ENCODE measurements at regions not wholly inside any gene's neighbourhood (a gene's known extent, or its start where the extent isn't known, plus 50 kb on each side); places are given as distances from the start of the nearest gene placed in this dataset.

- no peak for TF ChIP-seq FOXM1 (IDR thresholded peaks at IDR 0.05; ENCODE audit: borderline replicate concordance, low read depth)
- TF ChIP-seq REST (IDR thresholded peaks at IDR 0.05; ENCODE audit: low read depth) = no peak
- TF ChIP-seq CREB1 (IDR thresholded peaks at IDR 0.05; ENCODE audit: low read depth) = no peak
- peak; percentile 28; the same call in 1 of the 2 replicates for TF ChIP-seq NFIC (IDR thresholded peaks at IDR 0.05)
Observed at GRCh38 chr7:51647931-51648351, 331.3 kb upstream of the COBL start.

GRCh38 chr7:51647486-51647885, 330.9 kb upstream of the COBL start:
- TF ChIP-seq NFIC (IDR thresholded peaks at IDR 0.05) (no peak), TCF12 (IDR thresholded peaks at IDR 0.05; ENCODE audit: low read depth) (no peak), MAX (IDR thresholded peaks at IDR 0.05) (no peak), YY1 (IDR thresholded peaks at IDR 0.05; ENCODE audit: low read depth) (no peak), TEAD4 (IDR thresholded peaks at IDR 0.05) (no peak), ZBTB7A (IDR thresholded peaks at IDR 0.05; ENCODE audit: low read depth) (no peak), FOXM1 (IDR thresholded peaks at IDR 0.05; ENCODE audit: borderline replicate concordance, low read depth) (no peak), EGR1 (IDR thresholded peaks at IDR 0.05) (no peak), RAD21 (IDR thresholded peaks at IDR 0.05; ENCODE audit: low read depth) (no peak), EP300 (IDR thresholded peaks at IDR 0.05; ENCODE audit: borderline replicate concordance) (no peak), TAF1 (IDR thresholded peaks at IDR 0.05; ENCODE audit: low read depth) (no peak), CREB1 (IDR thresholded peaks at IDR 0.05; ENCODE audit: low read depth) (no peak), CEBPB (IDR thresholded peaks at IDR 0.05) (no peak), REST (IDR thresholded peaks at IDR 0.05; ENCODE audit: low read depth) (no peak), USF1 (IDR thresholded peaks at IDR 0.05) (no peak)

GRCh38 chr7:51645702-51646298, 329.2 kb upstream of the COBL start:
- no peak for TF ChIP-seq CREB1 (IDR thresholded peaks at IDR 0.05; ENCODE audit: low read depth)
- no peak for TF ChIP-seq TAF1 (IDR thresholded peaks at IDR 0.05; ENCODE audit: low read depth)
- TF ChIP-seq EP300 (IDR thresholded peaks at IDR 0.05; ENCODE audit: borderline replicate concordance) = no peak
- TF ChIP-seq NFIC (IDR thresholded peaks at IDR 0.05) = no peak
- no peak for TF ChIP-seq MAX (IDR thresholded peaks at IDR 0.05)
- no peak for TF ChIP-seq RAD21 (IDR thresholded peaks at IDR 0.05; ENCODE audit: low read depth)
- TF ChIP-seq ZBTB7A (IDR thresholded peaks at IDR 0.05; ENCODE audit: low read depth) = no peak
- no peak for TF ChIP-seq YY1 (IDR thresholded peaks at IDR 0.05; ENCODE audit: low read depth)
- no peak for TF ChIP-seq EGR1 (IDR thresholded peaks at IDR 0.05)
- no peak for TF ChIP-seq FOXM1 (IDR thresholded peaks at IDR 0.05; ENCODE audit: borderline replicate concordance, low read depth)
- no peak for TF ChIP-seq CEBPB (IDR thresholded peaks at IDR 0.05)
- TF ChIP-seq REST (IDR thresholded peaks at IDR 0.05; ENCODE audit: low read depth) = no peak
- TF ChIP-seq TEAD4 (IDR thresholded peaks at IDR 0.05) = no peak
- no peak for TF ChIP-seq TCF12 (IDR thresholded peaks at IDR 0.05; ENCODE audit: low read depth)
- TF ChIP-seq USF1 (IDR thresholded peaks at IDR 0.05) = no peak

- TF ChIP-seq USF1 (IDR thresholded peaks at IDR 0.05) (no peak), EGR1 (IDR thresholded peaks at IDR 0.05) (no peak), NFIC (IDR thresholded peaks at IDR 0.05) (no peak), MAX (IDR thresholded peaks at IDR 0.05) (no peak), ZBTB7A (IDR thresholded peaks at IDR 0.05; ENCODE audit: low read depth) (no peak), EP300 (IDR thresholded peaks at IDR 0.05; ENCODE audit: borderline replicate concordance) (no peak), TEAD4 (IDR thresholded peaks at IDR 0.05) (no peak), FOXM1 (IDR thresholded peaks at IDR 0.05; ENCODE audit: borderline replicate concordance, low read depth) (no peak), RAD21 (IDR thresholded peaks at IDR 0.05; ENCODE audit: low read depth) (no peak), REST (IDR thresholded peaks at IDR 0.05; ENCODE audit: low read depth) (no peak), YY1 (IDR thresholded peaks at IDR 0.05; ENCODE audit: low read depth) (no peak), TAF1 (IDR thresholded peaks at IDR 0.05; ENCODE audit: low read depth) (no peak), CREB1 (IDR thresholded peaks at IDR 0.05; ENCODE audit: low read depth) (no peak)
Observed at GRCh38 chr7:51645255-51645654, 328.6 kb upstream of the COBL start.

All from Ishikawa (cell line).